ENCODE measurements at regions not wholly inside any gene's neighbourhood (a gene's known extent, or its start where the extent isn't known, plus 50 kb on each side); places are given as distances from the start of the nearest gene placed in this dataset.

- DNase-seq = no peak
- no peak overlapping the region for H3K4me3 ChIP-seq (ENCODE audit: low read length)
- POLR2A ChIA-PET = no interaction called here
Observed at GRCh38 chr1:82044111-82044510, 243.4 kb downstream of the ADGRL2 start.

GRCh38 chr1:82042306-82043060 is 241.7 kb downstream of the ADGRL2 start:
- Mint-ChIP-seq H3K27me3 (peaks cover 0 to 27% (median 14%) of the 10 kb centered on the region in 5 donors), H3K27ac (no peak overlapping the region), H3K4me1 (no peaks in the 10 kb centered on the region), H3K9me3 (peaks cover 0 to 7% (median 0%) of the 10 kb centered on the region in 11 donors), H3K4me3 (no peak overlapping the region), H3K36me3 (no peaks in the 10 kb centered on the region)
- ATAC-seq = no peak
- no peaks in the 10 kb centered on the region for H3K9me3 ChIP-seq (ENCODE audit: control insufficient read depth in 2 of 3, low read length in 3 of 3)
- CTCF ChIA-PET = no interaction called here
- no peak overlapping the region for H3K27ac ChIP-seq (ENCODE audit: low read depth, low read length)
- no peaks in the 10 kb centered on the region for H3K4me1 ChIP-seq (ENCODE audit: control insufficient read depth in 2 of 2, insufficient read depth in 2 of 2, low read length in 2 of 2)
- DNase-seq = no peak
- intact Hi-C loops (cut with micrococcal nuclease) = no loop called here
- no peaks in the 10 kb centered on the region for H3K36me3 ChIP-seq (ENCODE audit: control insufficient read depth in 2 of 3, insufficient read depth in 3 of 3, low read length in 3 of 3)
- H3K4me3 ChIP-seq (ENCODE audit: low read length) = no peak overlapping the region
- POLR2A ChIA-PET = interaction anchor here (0.6 kb wide), 1 partner anchor 194 kb away, joined by 3 read pairs; no protein-coding TSS in a partner anchor
- no peaks in the 10 kb centered on the region for H3K27me3 ChIP-seq (ENCODE audit: control insufficient read depth in 2 of 2, insufficient read depth in 2 of 2, low read length in 2 of 2)

More at GRCh38 chr1:82044111-82044510, 243.4 kb downstream of the ADGRL2 start:
- no peak overlapping the region for H3K4me3 Mint-ChIP-seq
- Histone ChIP-seq H3K27me3 (ENCODE audit: control insufficient read depth in 2 of 2, insufficient read depth in 2 of 2, low read length in 2 of 2) (no peaks in the 10 kb centered on the region), H3K9me3 (ENCODE audit: control insufficient read depth in 2 of 3, low read length in 3 of 3) (no peaks in the 10 kb centered on the region), H3K4me1 (ENCODE audit: control insufficient read depth in 2 of 2, insufficient read depth in 2 of 2, low read length in 2 of 2) (no peaks in the 10 kb centered on the region), H3K27ac (ENCODE audit: low read depth, low read length) (no peak overlapping the region), H3K36me3 (ENCODE audit: control insufficient read depth in 2 of 3, insufficient read depth in 3 of 3, low read length in 3 of 3) (no peaks in the 10 kb centered on the region)
- no peak overlapping the region for H3K27ac Mint-ChIP-seq
- ATAC-seq = no peak
- no peaks in the 10 kb centered on the region for H3K36me3 Mint-ChIP-seq
- peaks cover 0 to 27% (median 14%) of the 10 kb centered on the region in 5 donors for H3K27me3 Mint-ChIP-seq
- H3K9me3 Mint-ChIP-seq = peaks cover 0 to 7% (median 0%) of the 10 kb centered on the region in 11 donors
- CTCF ChIA-PET = no interaction called here
- H3K4me1 Mint-ChIP-seq = no peaks in the 10 kb centered on the region
- intact Hi-C loops (cut with micrococcal nuclease) = no loop called here
